GM23338 (cell line): ENCODE measurements at regions not wholly inside any gene's neighbourhood (a gene's known extent, or its start where the extent isn't known, plus 50 kb on each side); places are given as distances from the start of the nearest gene placed in this dataset.

Source experiments
- ATAC-seq: fragments of 200-7000 bp; cut with Tn5 transposase; 3 replicates; pipeline ENCODE4 v1.9.1; 2020
- DNase-seq: peaks from one replicate; pipeline ENCODE4 v3.0.0-alpha.2; 2015; ENCODE audit warnings: low spot score
- H2AFZ ChIP-seq: fragments of 200-600 bp; sonication (generic); 2 replicates; pipeline ENCODE4 v1.8.0; 2016; ENCODE audit warnings: antibody characterized with exemption, mild to moderate bottlenecking, moderate library complexity
- H3F3A ChIP-seq: fragments of 200-600 bp; sonication (generic); replicated peaks from 2 replicates; pipeline ENCODE4 v1.8.0; 2017; ENCODE audit warnings: antibody characterized with exemption, mixed run types, low read depth
- H3K27ac ChIP-seq: fragments of 200-600 bp; sonication (generic); 2 replicates; pipeline ENCODE4 v1.6.1; 2016; ENCODE audit warnings: low read depth
- H3K27me3 ChIP-seq: fragments of 200-600 bp; sonication (generic); 2 replicates; pipeline ENCODE4 v1.8.0; 2016; ENCODE audit warnings: mild to moderate bottlenecking, mixed run types, moderate library complexity; ENCODE audit not compliant: insufficient read depth
- H3K36me3 ChIP-seq: fragments of 200-600 bp; sonication (generic); 2 replicates; pipeline ENCODE4 v1.8.0; 2016; ENCODE audit warnings: mild to moderate bottlenecking; ENCODE audit not compliant: insufficient read depth
- H3K4me1 ChIP-seq: fragments of 200-600 bp; sonication (generic); 2 replicates; pipeline ENCODE4 v1.8.0; 2016; ENCODE audit warnings: mild to moderate bottlenecking, moderate library complexity; ENCODE audit not compliant: insufficient read depth
- H3K4me2 ChIP-seq: fragments of 200-600 bp; sonication (generic); 2 replicates; pipeline ENCODE4 v1.7.1; 2017; ENCODE audit warnings: mixed run types
- H3K4me3 ChIP-seq: fragments of 200-600 bp; sonication (generic); 2 replicates; pipeline ENCODE4 v1.6.1; 2016; ENCODE audit warnings: mixed run types
- H3K79me2 ChIP-seq: fragments of 200-600 bp; sonication (generic); replicated peaks from 2 replicates; pipeline ENCODE4 v1.8.0; 2017; ENCODE audit warnings: mild to moderate bottlenecking; ENCODE audit not compliant: insufficient read depth
- H3K9me2 ChIP-seq: fragments of 200-600 bp; sonication (generic); 2 replicates; pipeline ENCODE4 v1.8.0; 2017; ENCODE audit not compliant: insufficient read depth
- H4K20me1 ChIP-seq: fragments of 200-600 bp; sonication (generic); replicated peaks from 2 replicates; pipeline ENCODE4 v1.8.0; 2017; ENCODE audit warnings: mild to moderate bottlenecking; ENCODE audit not compliant: insufficient read depth
- H3K27ac Mint-ChIP-seq: 2 replicates; pipeline ENCODE4 v1.8.0; 2020; ENCODE audit warnings: inconsistent platforms, mild to moderate bottlenecking, moderate library complexity, mixed read lengths
- H3K27me3 Mint-ChIP-seq: 3 replicates; pipeline ENCODE4 v1.8.0; 2022; ENCODE audit warnings: low read depth, mild to moderate bottlenecking, moderate library complexity, mixed read lengths, inconsistent platforms; ENCODE audit not compliant: insufficient read depth, poor library complexity
- H3K36me3 Mint-ChIP-seq: 3 replicates; pipeline ENCODE4 v1.8.0; 2021; ENCODE audit warnings: low read depth, mild to moderate bottlenecking, inconsistent platforms, moderate library complexity, mixed read lengths
- H3K4me1 Mint-ChIP-seq: 3 replicates; pipeline ENCODE4 v1.8.0; 2020; ENCODE audit warnings: mild to moderate bottlenecking, inconsistent platforms, mixed read lengths
- H3K4me3 Mint-ChIP-seq: 3 replicates; pipeline ENCODE4 v1.8.0; 2021; ENCODE audit warnings: moderate library complexity, mild to moderate bottlenecking, inconsistent platforms, mixed read lengths
- H3K9me3 Mint-ChIP-seq: 3 replicates; pipeline ENCODE4 v1.8.0; 2020; ENCODE audit warnings: moderate library complexity, mild to moderate bottlenecking, inconsistent platforms, mixed read lengths
- CREB1 ChIP-seq: fragments of 250-450 bp; sonication (Bioruptor Pico); IDR thresholded peaks from 2 replicates; pipeline ENCODE4 v1.5.0; 2020; ENCODE audit warnings: low read depth, mild to moderate bottlenecking, moderate library complexity
- CTCF ChIP-seq, 2 experiments: fragments of 200-600 bp in 1 of 2; sonication (generic) in 1 of 2; conservative IDR thresholded peaks; 2 replicates each; pipeline versions ENCODE4 v1.5.1 to v1.6.1; 2016 to 2017; ENCODE audit warnings: antibody characterized with exemption in 2 of 2, low read depth in 2 of 2, mild to moderate bottlenecking in 2 of 2, moderate library complexity in 1 of 2
- EZH2phosphoT487 ChIP-seq: fragments of 200-600 bp; sonication (generic); IDR thresholded peaks from one replicate; pipeline ENCODE4 v1.8.1; 2018; ENCODE audit warnings: antibody characterized with exemption; ENCODE audit not compliant: unreplicated experiment
- POLR2AphosphoS5 ChIP-seq: IDR thresholded peaks from 2 replicates; pipeline ENCODE4 v1.6.1; 2016; ENCODE audit warnings: antibody characterized with exemption, low read depth
- REST ChIP-seq: IDR thresholded peaks from one replicate; pipeline ENCODE4 v1.6.1; 2018; ENCODE audit warnings: antibody characterized with exemption; ENCODE audit not compliant: unreplicated experiment

- no peak for DNase-seq
- ATAC-seq = no peak
- H2AFZ ChIP-seq = no peak overlapping the region
These were observed 806.4 kb downstream of the KCNA4 start for GRCh38 chr11:29210426-29210825.

GRCh38 chr11:29208117-29208516 lies 808.7 kb downstream of the KCNA4 start:
- H3K4me2 ChIP-seq = no peak overlapping the region
- H3K27me3 ChIP-seq = no peaks in the 10 kb centered on the region
- no peak overlapping the region for H3K4me3 Mint-ChIP-seq
- H3K27me3 Mint-ChIP-seq = peaks cover 2% of the 10 kb centered on the region
- no peaks in the 10 kb centered on the region for H3K79me2 ChIP-seq
- H3K9me2 ChIP-seq = no peaks in the 10 kb centered on the region
- H3K4me1 ChIP-seq = no peaks in the 10 kb centered on the region
- H3K4me1 Mint-ChIP-seq = no peaks in the 10 kb centered on the region
- no peak overlapping the region for H3K27ac Mint-ChIP-seq
- H3K27ac ChIP-seq = no peak overlapping the region
- H3F3A ChIP-seq = no peaks in the 10 kb centered on the region
- no peaks in the 10 kb centered on the region for H3K9me3 Mint-ChIP-seq
- H3K4me3 ChIP-seq = no peak overlapping the region
- H3K36me3 Mint-ChIP-seq = no peaks in the 10 kb centered on the region
- H4K20me1 ChIP-seq = no peaks in the 10 kb centered on the region
- TF ChIP-seq REST = no peak
- no peak for TF ChIP-seq CREB1 (CRISPR knock-in tag)
- no peak for TF ChIP-seq CTCF (conservative IDR thresholded peaks at IDR 0.05; ENCODE audit: low read depth in 2 of 2)
- no peak for TF ChIP-seq POLR2AphosphoS5
- no peaks in the 10 kb centered on the region for H3K36me3 ChIP-seq
- no peak overlapping the region for H2AFZ ChIP-seq
- ATAC-seq = no peak
- no peak for DNase-seq

More at GRCh38 chr11:29210426-29210825, 806.4 kb downstream of the KCNA4 start:
- Mint-ChIP-seq H3K4me3 (no peak overlapping the region), H3K9me3 (no peaks in the 10 kb centered on the region), H3K27ac (no peak overlapping the region), H3K36me3 (no peaks in the 10 kb centered on the region), H3K4me1 (no peaks in the 10 kb centered on the region), H3K27me3 (peaks cover 2% of the 10 kb centered on the region)
- Histone ChIP-seq H3K4me3 (no peak overlapping the region), H3K27me3 (no peaks in the 10 kb centered on the region), H3F3A (no peaks in the 10 kb centered on the region), H3K4me2 (no peak overlapping the region), H4K20me1 (no peaks in the 10 kb centered on the region), H3K9me2 (no peaks in the 10 kb centered on the region), H3K36me3 (no peaks in the 10 kb centered on the region), H3K4me1 (no peaks in the 10 kb centered on the region), H3K79me2 (no peaks in the 10 kb centered on the region), H3K27ac (no peak overlapping the region)
- TF ChIP-seq CREB1 (CRISPR knock-in tag) = no peak
- no peak for TF ChIP-seq EZH2phosphoT487
